ENCODE measurements at regions not wholly inside any gene's neighbourhood (a gene's known extent, or its start where the extent isn't known, plus 50 kb on each side); places are given as distances from the start of the nearest gene placed in this dataset.

DNA sequence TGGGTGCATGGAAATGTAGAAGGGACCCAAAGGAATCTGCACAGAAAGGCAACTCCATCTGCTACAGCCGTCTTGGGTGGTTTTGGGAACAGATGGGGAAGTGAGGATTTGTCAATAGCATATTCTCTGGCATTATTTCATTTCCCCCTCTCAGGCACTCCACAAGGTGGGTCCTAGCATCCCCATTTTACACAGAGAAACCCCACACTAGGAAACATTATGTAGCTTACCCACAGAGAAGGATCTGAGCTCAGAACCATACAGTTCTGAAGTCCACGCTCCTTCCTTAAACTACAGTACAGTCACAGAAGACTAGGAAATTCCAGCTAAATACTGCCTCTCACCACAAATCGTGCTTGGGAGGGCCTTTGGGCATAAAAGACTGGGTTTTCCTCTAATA lies 61.2 kb upstream of the CTNNB1 start:
- H3K4me2 ChIP-seq, result no peak overlapping the region
- no peak overlapping the region for H3K4me3 ChIP-seq
- WGBS (ENCODE audit: low lambda C conversion rate, missing lambda C conversion rate), result 85% methylated on average over 3 of the region's 3 CpGs
- no peaks in the 10 kb centered on the region for H3K9me3 ChIP-seq (ENCODE audit: low read depth)
- TF ChIP-seq EZH2 (IDR thresholded peaks at IDR 0.05; ENCODE audit: borderline replicate concordance), result no peak
- no peak for TF ChIP-seq EZH2phosphoT487 (IDR thresholded peaks at IDR 0.05; ENCODE audit: low read depth, severe bottlenecking, unreplicated experiment)
- TF ChIP-seq, protein P1, sequence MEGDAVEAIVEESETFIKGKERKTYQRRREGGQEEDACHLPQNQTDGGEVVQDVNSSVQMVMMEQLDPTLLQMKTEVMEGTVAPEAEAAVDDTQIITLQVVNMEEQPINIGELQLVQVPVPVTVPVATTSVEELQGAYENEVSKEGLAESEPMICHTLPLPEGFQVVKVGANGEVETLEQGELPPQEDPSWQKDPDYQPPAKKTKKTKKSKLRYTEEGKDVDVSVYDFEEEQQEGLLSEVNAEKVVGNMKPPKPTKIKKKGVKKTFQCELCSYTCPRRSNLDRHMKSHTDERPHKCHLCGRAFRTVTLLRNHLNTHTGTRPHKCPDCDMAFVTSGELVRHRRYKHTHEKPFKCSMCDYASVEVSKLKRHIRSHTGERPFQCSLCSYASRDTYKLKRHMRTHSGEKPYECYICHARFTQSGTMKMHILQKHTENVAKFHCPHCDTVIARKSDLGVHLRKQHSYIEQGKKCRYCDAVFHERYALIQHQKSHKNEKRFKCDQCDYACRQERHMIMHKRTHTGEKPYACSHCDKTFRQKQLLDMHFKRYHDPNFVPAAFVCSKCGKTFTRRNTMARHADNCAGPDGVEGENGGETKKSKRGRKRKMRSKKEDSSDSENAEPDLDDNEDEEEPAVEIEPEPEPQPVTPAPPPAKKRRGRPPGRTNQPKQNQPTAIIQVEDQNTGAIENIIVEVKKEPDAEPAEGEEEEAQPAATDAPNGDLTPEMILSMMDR (IDR thresholded peaks at IDR 0.05; ENCODE audit: poor library complexity), result no peak
- H3K4me1 ChIP-seq (ENCODE audit: insufficient read depth), result no peaks in the 10 kb centered on the region
- H3K27ac ChIP-seq, result no peak overlapping the region
- no peaks in the 10 kb centered on the region for H4K20me1 ChIP-seq (ENCODE audit: insufficient read depth, poor library complexity, severe bottlenecking)
- H3K27me3 ChIP-seq, result no peaks in the 10 kb centered on the region
- H3K9me2 ChIP-seq (replicated peaks; ENCODE audit: insufficient read depth), result no peaks in the 10 kb centered on the region
- no peak overlapping the region for H2AFZ ChIP-seq
- no peaks in the 10 kb centered on the region for H3K79me2 ChIP-seq
- H3K36me3 ChIP-seq (replicated peaks; ENCODE audit: insufficient read depth, low read depth), result no peaks in the 10 kb centered on the region
- no peak for DNase-seq (ENCODE audit: low spot score)

DNA sequence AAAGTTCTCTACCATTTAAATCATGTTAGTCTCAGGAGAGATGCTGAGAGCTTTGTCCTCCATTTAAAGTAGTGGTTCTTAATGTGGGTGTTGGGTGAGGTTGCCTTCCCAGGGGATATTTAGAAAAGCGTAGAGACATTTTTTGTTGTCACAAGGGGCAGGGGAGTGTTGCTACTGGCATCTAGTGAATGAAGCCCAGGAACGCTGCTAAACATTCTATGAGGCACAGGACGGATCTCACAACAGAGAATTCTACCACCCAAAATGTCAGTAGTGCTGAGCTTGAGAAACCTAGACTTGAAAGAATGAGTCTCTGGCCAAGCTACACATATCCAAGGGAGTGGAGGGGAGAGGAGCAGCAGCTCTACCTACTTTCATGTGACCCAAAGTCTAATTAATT lies 60.7 kb upstream of the CTNNB1 start:
- no peak overlapping the region for H3K4me3 ChIP-seq
- no peaks in the 10 kb centered on the region for H4K20me1 ChIP-seq (ENCODE audit: insufficient read depth, poor library complexity, severe bottlenecking)
- no peak overlapping the region for H3K4me2 ChIP-seq
- H3K9me3 ChIP-seq (ENCODE audit: low read depth), result no peaks in the 10 kb centered on the region
- H3K27ac ChIP-seq, result no peak overlapping the region
- no peak for DNase-seq (ENCODE audit: low spot score)
- no peaks in the 10 kb centered on the region for H3K36me3 ChIP-seq (replicated peaks; ENCODE audit: insufficient read depth, low read depth)
- H3K4me1 ChIP-seq (ENCODE audit: insufficient read depth), result no peaks in the 10 kb centered on the region
- H3K79me2 ChIP-seq, result no peaks in the 10 kb centered on the region
- TF ChIP-seq EZH2 (IDR thresholded peaks at IDR 0.05; ENCODE audit: borderline replicate concordance) (no peak), EZH2phosphoT487 (IDR thresholded peaks at IDR 0.05; ENCODE audit: low read depth, severe bottlenecking, unreplicated experiment) (no peak)
- 97% methylated on average over 3 of the region's 3 CpGs for WGBS (ENCODE audit: low lambda C conversion rate, missing lambda C conversion rate)
- no peak overlapping the region for H2AFZ ChIP-seq
- H3K9me2 ChIP-seq (replicated peaks; ENCODE audit: insufficient read depth), result no peaks in the 10 kb centered on the region
- no peaks in the 10 kb centered on the region for H3K27me3 ChIP-seq

DNA sequence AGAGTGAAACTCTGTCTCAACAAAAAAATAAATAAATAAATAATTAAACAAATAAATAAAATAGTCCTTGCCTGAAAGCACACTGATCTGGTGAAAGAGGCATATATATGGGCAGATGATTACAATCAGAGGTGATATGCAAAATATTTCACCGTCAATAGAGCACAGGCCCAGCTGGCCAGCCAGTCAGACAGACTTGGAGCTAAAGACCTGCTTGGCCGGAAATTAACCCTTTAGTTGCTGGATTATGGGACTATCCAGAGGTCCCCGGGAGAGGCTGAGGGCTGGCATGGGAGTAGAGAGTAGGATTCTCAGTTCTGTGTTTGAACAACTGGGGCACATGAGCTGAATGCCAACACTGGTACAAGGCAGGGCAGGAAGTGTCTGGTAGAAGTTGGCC lies 59.1 kb upstream of the CTNNB1 start:
- no peak overlapping the region for H3K4me2 ChIP-seq
- no peaks in the 10 kb centered on the region for H3K36me3 ChIP-seq (replicated peaks; ENCODE audit: insufficient read depth, low read depth)
- WGBS (ENCODE audit: low lambda C conversion rate, missing lambda C conversion rate), result 73% methylated on average over 3 of the region's 3 CpGs
- no peaks in the 10 kb centered on the region for H4K20me1 ChIP-seq (ENCODE audit: insufficient read depth, poor library complexity, severe bottlenecking)
- no peaks in the 10 kb centered on the region for H3K4me1 ChIP-seq (ENCODE audit: insufficient read depth)
- H3K4me3 ChIP-seq, result no peak overlapping the region
- H3K27ac ChIP-seq, result no peak overlapping the region
- H3K9me3 ChIP-seq (ENCODE audit: low read depth), result no peaks in the 10 kb centered on the region
- no peaks in the 10 kb centered on the region for H3K27me3 ChIP-seq
- H3K79me2 ChIP-seq, result no peaks in the 10 kb centered on the region
- TF ChIP-seq EZH2 (IDR thresholded peaks at IDR 0.05; ENCODE audit: borderline replicate concordance), result no peak
- TF ChIP-seq, protein P1 (IDR thresholded peaks at IDR 0.05; ENCODE audit: poor library complexity), result no peak
- TF ChIP-seq EZH2phosphoT487 (IDR thresholded peaks at IDR 0.05; ENCODE audit: low read depth, severe bottlenecking, unreplicated experiment), result no peak
- no peak overlapping the region for H2AFZ ChIP-seq
- H3K9me2 ChIP-seq (replicated peaks; ENCODE audit: insufficient read depth), result no peaks in the 10 kb centered on the region
- DNase-seq (ENCODE audit: low spot score), result no peak

DNA sequence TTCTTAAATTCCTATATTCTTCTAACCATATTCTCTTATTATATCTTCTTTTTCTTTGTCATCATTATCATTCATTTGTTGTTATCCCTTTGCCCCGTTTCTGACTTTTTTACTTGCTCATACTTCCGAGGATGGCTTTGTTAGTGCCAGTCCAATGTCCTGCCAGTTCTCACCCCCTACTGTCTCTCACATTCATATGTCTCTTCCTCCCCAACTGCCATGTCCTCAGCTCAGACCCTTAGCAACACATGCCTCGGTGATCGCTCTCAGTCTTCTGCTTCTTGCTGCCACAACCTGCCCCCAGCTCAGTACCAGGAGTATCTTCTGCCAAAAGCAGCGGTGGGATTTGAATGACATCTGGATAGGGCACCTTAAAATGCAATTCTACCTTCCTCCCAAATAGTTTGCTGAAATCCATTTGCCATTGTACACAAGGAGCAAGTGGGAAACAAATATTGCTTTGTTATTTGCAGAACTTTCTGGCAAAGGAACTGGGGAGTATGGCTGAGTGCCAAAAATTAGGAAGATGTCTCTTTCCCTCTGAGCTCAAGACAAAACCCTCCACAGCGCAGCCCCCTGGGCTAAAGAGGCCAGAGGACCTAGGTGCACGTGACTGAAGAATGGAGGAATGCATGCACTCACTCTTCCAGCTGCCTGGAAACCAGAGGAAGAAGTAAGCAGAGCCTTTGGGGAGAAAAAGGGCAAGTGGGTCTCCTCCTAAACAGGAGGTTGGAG lies 57.7 kb upstream of the CTNNB1 start:
- Histone ChIP-seq H3K4me1 (ENCODE audit: insufficient read depth) (no peaks in the 10 kb centered on the region), H4K20me1 (ENCODE audit: insufficient read depth, poor library complexity, severe bottlenecking) (no peaks in the 10 kb centered on the region), H2AFZ (no peak overlapping the region), H3K27me3 (no peaks in the 10 kb centered on the region), H3K9me3 (ENCODE audit: low read depth) (no peaks in the 10 kb centered on the region), H3K36me3 (replicated peaks; ENCODE audit: insufficient read depth, low read depth) (no peaks in the 10 kb centered on the region), H3K79me2 (no peaks in the 10 kb centered on the region), H3K4me2 (no peak overlapping the region), H3K27ac (no peak overlapping the region), H3K4me3 (no peak overlapping the region), H3K9me2 (replicated peaks; ENCODE audit: insufficient read depth) (no peaks in the 10 kb centered on the region)
- no peak for DNase-seq (ENCODE audit: low spot score)
- WGBS (ENCODE audit: low lambda C conversion rate, missing lambda C conversion rate), result 81% methylated on average over 7 of the region's 7 CpGs
- TF ChIP-seq, protein P1 (IDR thresholded peaks at IDR 0.05; ENCODE audit: poor library complexity), result no peak
- TF ChIP-seq EZH2 (IDR thresholded peaks at IDR 0.05; ENCODE audit: borderline replicate concordance), result no peak

Data from hepatocyte (in vitro differentiated cells).